GM23248 (cell line): ENCODE measurements at regions not wholly inside any gene's neighbourhood (a gene's known extent, or its start where the extent isn't known, plus 50 kb on each side); places are given as distances from the start of the nearest gene placed in this dataset.

Experiments used
- EZH2 ChIP-seq: fragments of 200-600 bp; sonication (generic); IDR thresholded peaks from 2 replicates; pipeline ENCODE4 v1.6.1; 2018; ENCODE audit warnings: antibody characterized with exemption, mild to moderate bottlenecking; ENCODE audit not compliant: insufficient read depth, poor library complexity, severe bottlenecking
- EZH2phosphoT487 ChIP-seq: fragments of 200-600 bp; sonication (generic); IDR thresholded peaks from 2 replicates; pipeline ENCODE4 v1.6.1; 2018; ENCODE audit warnings: antibody characterized with exemption, moderate library complexity, mild to moderate bottlenecking, low read depth; ENCODE audit not compliant: insufficient read depth

DNA sequence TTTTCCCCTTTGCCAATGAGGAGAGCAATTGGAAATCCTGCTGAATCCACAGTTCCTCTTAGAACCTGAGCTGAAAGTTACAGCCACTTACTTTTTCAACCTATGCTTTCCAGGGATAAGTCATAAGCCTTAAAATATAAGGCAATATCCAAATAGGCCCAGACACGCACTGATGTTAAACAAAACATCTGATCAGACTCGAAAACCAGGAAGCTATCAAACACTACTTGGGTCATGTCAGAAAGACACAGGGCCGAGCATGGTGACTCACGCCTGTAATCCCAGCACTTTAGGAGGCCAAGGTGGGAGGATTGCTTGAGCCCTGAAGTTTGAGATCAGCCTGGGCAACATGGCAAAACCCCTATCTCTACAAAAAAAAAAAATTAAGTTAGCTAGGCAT lies 192.1 kb downstream of the SP3 start:
- TF ChIP-seq EZH2: no peak
- TF ChIP-seq EZH2phosphoT487: no peak
